Activated naive CD8-positive, alpha-beta T cell treated with anti-CD3 and anti-CD28 coated beads, Interleukin-2, amount 50 U/mL, for 24 hours (primary cell): ENCODE measurements at regions not wholly inside any gene's neighbourhood (a gene's known extent, or its start where the extent isn't known, plus 50 kb on each side); places are given as distances from the start of the nearest gene placed in this dataset.

ENCODE experiments used
- ATAC-seq: fragments of 150-1000 bp; cut with Tn5 transposase; one replicate; pipeline ENCODE4 v1.10.0; 2021
- DNase-seq: peaks from one replicate; pipeline ENCODE4 v3.0.0; 2021
- H3K27ac Mint-ChIP-seq: one replicate; pipeline ENCODE4 v1.8.0; 2021; ENCODE audit warnings: mild to moderate bottlenecking, mixed read lengths
- H3K27me3 Mint-ChIP-seq: one replicate; pipeline ENCODE4 v1.8.0; 2021; ENCODE audit warnings: mixed read lengths
- H3K36me3 Mint-ChIP-seq: one replicate; pipeline ENCODE4 v1.8.0; 2021; ENCODE audit warnings: low read depth, mixed read lengths
- H3K4me1 Mint-ChIP-seq: one replicate; pipeline ENCODE4 v1.8.0; 2021; ENCODE audit warnings: mixed read lengths
- H3K4me3 Mint-ChIP-seq: one replicate; pipeline ENCODE4 v1.8.0; 2021; ENCODE audit warnings: mild to moderate bottlenecking, moderate library complexity, mixed read lengths
- H3K9me3 Mint-ChIP-seq: one replicate; pipeline ENCODE4 v1.8.0; 2021; ENCODE audit warnings: mixed read lengths

- DNase-seq (no peak), ATAC-seq (no peak)
- no peak overlapping the region for H3K27ac Mint-ChIP-seq
- H3K4me3 Mint-ChIP-seq = no peak overlapping the region
- H3K9me3 Mint-ChIP-seq = no peaks in the 10 kb centered on the region
- H3K27me3 Mint-ChIP-seq = no peaks in the 10 kb centered on the region
- H3K4me1 Mint-ChIP-seq = peaks cover 38% of the 10 kb centered on the region
- H3K36me3 Mint-ChIP-seq = peaks cover 5% of the 10 kb centered on the region
These were observed 130.1 kb downstream of the KLF12 start for GRCh38 chr13:74004109-74004508.

DNA sequence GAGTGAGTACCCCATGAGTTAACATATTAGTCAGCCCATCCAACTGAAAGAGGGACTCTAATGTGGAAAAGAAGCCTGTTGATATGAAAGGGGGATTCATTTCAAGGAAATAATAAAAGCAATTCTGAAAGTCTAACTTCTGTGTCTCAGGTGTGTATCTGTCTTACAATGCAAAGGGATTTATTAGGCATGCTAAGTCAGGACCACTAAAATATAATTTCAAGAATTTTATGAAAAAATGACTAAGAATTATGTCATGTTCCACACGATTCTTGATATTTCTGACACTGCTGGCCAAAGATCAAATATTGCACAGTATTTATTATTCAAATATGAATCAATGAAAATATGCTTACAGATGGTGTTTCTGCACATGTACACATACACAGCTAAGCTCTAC is 130.8 kb downstream of the KLF12 start:
- H3K27me3 Mint-ChIP-seq = no peaks in the 10 kb centered on the region
- DNase-seq (no peak), ATAC-seq (no peak)
- peaks cover 5% of the 10 kb centered on the region for H3K36me3 Mint-ChIP-seq
- H3K9me3 Mint-ChIP-seq = no peaks in the 10 kb centered on the region
- H3K4me3 Mint-ChIP-seq = no peak overlapping the region
- peaks cover 46% of the 10 kb centered on the region for H3K4me1 Mint-ChIP-seq
- H3K27ac Mint-ChIP-seq = no peak overlapping the region

- H3K27ac Mint-ChIP-seq = no peak overlapping the region
- no peaks in the 10 kb centered on the region for H3K9me3 Mint-ChIP-seq
- no peaks in the 10 kb centered on the region for H3K36me3 Mint-ChIP-seq
- H3K4me3 Mint-ChIP-seq = no peak overlapping the region
- H3K27me3 Mint-ChIP-seq = no peaks in the 10 kb centered on the region
- H3K4me1 Mint-ChIP-seq = peaks cover 46% of the 10 kb centered on the region
- DNase-seq = no peak
- ATAC-seq = no peak
These were observed 133.3 kb downstream of the KLF12 start for GRCh38 chr13:74000876-74001275.

GRCh38 chr13:73998631-73999030 is 135.6 kb downstream of the KLF12 start:
- Mint-ChIP-seq H3K27ac (no peak overlapping the region), H3K4me3 (no peak overlapping the region), H3K27me3 (no peaks in the 10 kb centered on the region), H3K4me1 (peaks cover 44% of the 10 kb centered on the region), H3K36me3 (peaks cover 4% of the 10 kb centered on the region), H3K9me3 (no peaks in the 10 kb centered on the region)
- DNase-seq (no peak), ATAC-seq (peak; percentile 78)

- H3K4me3 Mint-ChIP-seq = no peak overlapping the region
- H3K27me3 Mint-ChIP-seq = no peaks in the 10 kb centered on the region
- ATAC-seq = no peak
- no peaks in the 10 kb centered on the region for H3K9me3 Mint-ChIP-seq
- peaks cover 7% of the 10 kb centered on the region for H3K36me3 Mint-ChIP-seq
- H3K27ac Mint-ChIP-seq = no peak overlapping the region
- H3K4me1 Mint-ChIP-seq = peaks cover 37% of the 10 kb centered on the region
- no peak for DNase-seq
These were observed 136.2 kb downstream of the KLF12 start for GRCh38 chr13:73997964-73998363.

- ATAC-seq (no peak), DNase-seq (no peak)
- Mint-ChIP-seq H3K27ac (no peak overlapping the region), H3K4me3 (no peak overlapping the region), H3K4me1 (peaks cover 40% of the 10 kb centered on the region), H3K36me3 (peaks cover 11% of the 10 kb centered on the region), H3K9me3 (no peaks in the 10 kb centered on the region), H3K27me3 (no peaks in the 10 kb centered on the region)
These were observed 137.6 kb downstream of the KLF12 start for GRCh38 chr13:73996569-73996968.

DNA sequence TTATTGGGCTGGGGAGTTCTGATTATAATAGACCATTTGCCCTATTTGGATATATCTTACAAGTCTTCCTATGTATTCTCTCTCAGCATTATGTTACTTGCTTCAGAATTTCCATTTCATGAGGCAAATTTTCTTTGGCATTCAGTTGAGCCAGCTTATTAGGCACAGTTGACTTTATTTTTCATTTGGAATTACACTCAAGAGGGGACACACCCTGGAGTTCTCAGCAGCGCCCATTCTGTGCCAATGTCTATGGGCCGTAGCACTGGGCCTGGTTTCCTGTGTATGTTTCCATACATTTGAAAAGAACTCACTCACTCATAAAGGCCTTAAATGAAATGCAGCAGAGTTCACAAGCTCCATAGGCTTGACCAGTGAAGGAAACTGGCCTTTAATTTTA is 138.5 kb downstream of the KLF12 start:
- no peak for ATAC-seq
- no peak for DNase-seq
- Mint-ChIP-seq H3K9me3 (no peaks in the 10 kb centered on the region), H3K27ac (no peak overlapping the region), H3K4me3 (no peak overlapping the region), H3K4me1 (peaks cover 47% of the 10 kb centered on the region), H3K27me3 (no peaks in the 10 kb centered on the region), H3K36me3 (peaks cover 11% of the 10 kb centered on the region)

DNA sequence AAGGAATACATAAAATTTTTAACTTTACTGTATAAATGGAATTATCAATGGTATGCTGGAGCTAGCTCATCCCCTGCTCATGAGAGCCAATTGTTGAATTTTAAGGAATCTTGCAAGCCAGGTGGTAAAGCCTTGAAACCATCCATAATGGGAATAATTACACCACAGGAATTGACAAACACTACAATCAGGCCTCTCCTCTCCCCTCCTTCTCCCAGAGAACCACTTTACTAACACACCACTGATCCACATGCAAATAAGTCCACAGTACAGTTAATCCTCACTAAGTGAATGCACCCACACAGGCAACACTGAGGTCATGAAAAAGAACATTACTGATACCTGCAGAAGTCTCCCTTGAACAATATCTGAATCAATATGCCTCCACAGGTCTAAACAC is 140.5 kb downstream of the KLF12 start:
- ATAC-seq (no peak), DNase-seq (no peak)
- Mint-ChIP-seq H3K9me3 (no peaks in the 10 kb centered on the region), H3K27me3 (no peaks in the 10 kb centered on the region), H3K4me1 (peaks cover 55% of the 10 kb centered on the region), H3K36me3 (peaks cover 13% of the 10 kb centered on the region), H3K27ac (peak overlapping the region; percentile 7), H3K4me3 (no peak overlapping the region)

DNA sequence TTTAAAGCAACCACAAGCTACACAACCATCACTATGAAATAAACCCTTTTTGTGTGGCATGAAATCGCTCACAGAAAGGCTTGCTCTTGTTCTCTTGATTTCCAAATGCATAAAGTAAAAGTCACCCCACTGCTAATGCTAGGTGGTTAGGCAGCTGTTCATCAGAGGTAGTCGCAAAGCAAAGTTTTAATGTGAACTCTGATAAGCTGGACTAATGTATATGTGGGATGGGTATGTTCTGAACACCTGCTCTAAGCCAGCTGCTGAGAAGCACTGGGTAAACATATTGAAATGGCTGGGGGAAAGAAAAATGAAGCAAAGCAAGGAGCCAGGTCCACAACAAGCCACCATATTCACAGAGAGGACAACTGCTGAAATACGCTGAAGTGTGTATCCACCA is 142.3 kb downstream of the KLF12 start:
- peaks cover 59% of the 10 kb centered on the region for H3K4me1 Mint-ChIP-seq
- H3K27me3 Mint-ChIP-seq = no peaks in the 10 kb centered on the region
- DNase-seq (no peak), ATAC-seq (no peak)
- no peaks in the 10 kb centered on the region for H3K9me3 Mint-ChIP-seq
- no peak overlapping the region for H3K4me3 Mint-ChIP-seq
- H3K27ac Mint-ChIP-seq = no peak overlapping the region
- peaks cover 16% of the 10 kb centered on the region for H3K36me3 Mint-ChIP-seq

DNA sequence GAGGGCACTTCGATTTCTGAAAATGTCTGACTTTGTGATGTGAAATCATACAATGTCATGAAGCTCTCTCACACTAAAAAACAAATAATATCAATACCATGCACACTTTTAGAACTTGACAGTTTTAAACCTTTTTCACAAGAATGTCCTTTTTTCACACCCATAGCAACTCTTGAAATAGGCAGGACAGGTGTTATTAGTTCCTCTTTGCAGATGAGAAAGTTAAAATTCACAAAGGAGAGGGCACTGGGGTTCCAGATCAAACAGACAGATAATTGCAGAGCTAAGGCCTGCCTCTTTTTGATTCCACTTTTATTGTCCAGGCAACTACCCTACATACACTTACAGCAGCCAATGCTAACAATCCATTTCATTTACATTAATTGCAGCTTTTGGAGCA is 142.8 kb downstream of the KLF12 start:
- ATAC-seq = no peak
- H3K27ac Mint-ChIP-seq = no peak overlapping the region
- no peak for DNase-seq
- peaks cover 16% of the 10 kb centered on the region for H3K36me3 Mint-ChIP-seq
- no peak overlapping the region for H3K4me3 Mint-ChIP-seq
- no peaks in the 10 kb centered on the region for H3K9me3 Mint-ChIP-seq
- H3K4me1 Mint-ChIP-seq = peaks cover 59% of the 10 kb centered on the region
- no peaks in the 10 kb centered on the region for H3K27me3 Mint-ChIP-seq

GRCh38 chr13:73989244-73989843 is 144.9 kb downstream of the KLF12 start:
- Mint-ChIP-seq H3K4me3 (no peak overlapping the region), H3K4me1 (peaks cover 70% of the 10 kb centered on the region), H3K27me3 (no peaks in the 10 kb centered on the region), H3K27ac (peak overlapping the region; percentile 64), H3K9me3 (no peaks in the 10 kb centered on the region), H3K36me3 (peaks cover 16% of the 10 kb centered on the region)
- DNase-seq (no peak), ATAC-seq (no peak)

DNA sequence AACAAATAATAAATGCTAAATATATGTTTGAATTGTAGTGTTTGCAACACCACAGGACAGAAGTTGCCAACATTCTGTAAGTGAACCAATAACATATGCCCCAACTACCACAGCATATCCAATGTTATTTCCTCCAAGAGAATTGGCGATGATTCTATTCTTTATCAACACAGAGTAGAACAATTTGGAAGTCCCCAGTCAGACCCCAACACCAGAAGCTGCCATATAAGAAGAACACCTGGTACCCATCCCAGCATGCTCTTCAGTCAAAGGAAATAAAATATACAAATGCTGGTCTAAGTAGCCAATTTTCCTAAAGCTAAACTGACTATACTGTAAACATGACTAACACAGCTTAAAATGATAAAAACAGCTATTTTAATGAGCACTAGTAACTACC is 145.7 kb downstream of the KLF12 start:
- no peak overlapping the region for H3K4me3 Mint-ChIP-seq
- no peak for ATAC-seq
- H3K36me3 Mint-ChIP-seq = peaks cover 12% of the 10 kb centered on the region
- no peaks in the 10 kb centered on the region for H3K27me3 Mint-ChIP-seq
- H3K4me1 Mint-ChIP-seq = peaks cover 68% of the 10 kb centered on the region
- no peaks in the 10 kb centered on the region for H3K9me3 Mint-ChIP-seq
- no peak overlapping the region for H3K27ac Mint-ChIP-seq
- no peak for DNase-seq

GRCh38 chr13:73987618-73988017 is 146.6 kb downstream of the KLF12 start:
- ATAC-seq (no peak), DNase-seq (no peak)
- Mint-ChIP-seq H3K27ac (peak overlapping the region; percentile 57), H3K4me3 (no peak overlapping the region), H3K4me1 (peaks cover 68% of the 10 kb centered on the region), H3K27me3 (no peaks in the 10 kb centered on the region), H3K36me3 (peaks cover 9% of the 10 kb centered on the region), H3K9me3 (no peaks in the 10 kb centered on the region)

- Mint-ChIP-seq H3K27ac (peak overlapping the region; percentile 94), H3K4me3 (peak overlapping the region; percentile 75), H3K36me3 (peaks cover 5% of the 10 kb centered on the region), H3K27me3 (no peaks in the 10 kb centered on the region), H3K9me3 (no peaks in the 10 kb centered on the region), H3K4me1 (peaks cover 54% of the 10 kb centered on the region)
- ATAC-seq = no peak
- no peak for DNase-seq
These were observed 148.4 kb downstream of the KLF12 start for GRCh38 chr13:73985783-73986182.

- no peaks in the 10 kb centered on the region for H3K9me3 Mint-ChIP-seq
- H3K27ac Mint-ChIP-seq = peak overlapping the region; percentile 94
- H3K27me3 Mint-ChIP-seq = no peaks in the 10 kb centered on the region
- H3K4me1 Mint-ChIP-seq = peaks cover 54% of the 10 kb centered on the region
- ATAC-seq = peak; percentile 96
- H3K36me3 Mint-ChIP-seq = peaks cover 5% of the 10 kb centered on the region
- DNase-seq = peak; percentile 67
- H3K4me3 Mint-ChIP-seq = peak overlapping the region; percentile 75
These were observed 149.1 kb downstream of the KLF12 start for GRCh38 chr13:73984949-73985691.
